Posterior vena cava (tissue), 2 donors: ENCODE measurements at regions not wholly inside any gene's neighbourhood (a gene's known extent, or its start where the extent isn't known, plus 50 kb on each side); places are given as distances from the start of the nearest gene placed in this dataset.

ENCODE experiments used
- DNase-seq: peaks from one replicate; pipeline ENCODE4 v3.0.0-alpha.2; 2020; ENCODE audit warnings: low spot score
- intact Hi-C, 2 donors: fragments of 100-400 bp; cut with DNase I; formaldehyde crosslinking; loops; one replicate each; pipeline versions ENCODE4 v1.14.1 to v1.14.2; 2022 to 2023
- donor health status: DM: yes; HTN: yes; CAD: no.
- donor health status: DM: yes; HTN: yes; CAD: no.

DNA sequence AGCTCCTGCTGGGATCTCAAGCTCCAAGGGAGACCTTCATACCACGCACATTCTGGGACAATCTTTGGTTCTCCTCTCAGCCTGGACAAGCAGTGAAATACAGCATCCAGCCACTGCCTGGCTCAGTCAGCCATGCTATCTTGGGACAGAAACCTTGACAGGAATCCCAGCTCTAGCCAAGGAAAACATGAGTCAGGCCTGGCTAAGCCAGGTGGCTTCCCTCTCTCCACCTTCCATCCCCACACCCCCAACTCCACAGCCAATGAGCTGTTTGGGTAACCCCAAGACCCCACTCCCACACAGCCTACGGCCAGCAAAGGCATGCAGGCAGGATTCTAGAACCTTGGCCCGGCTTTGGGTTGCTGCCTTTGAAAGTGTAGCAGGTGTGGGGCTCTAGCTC, 64.9 kb downstream of the MCFD2 start:
- intact Hi-C loops: loop anchor here in 1 of 2 donors (5.0 kb wide), 1 partner anchor 268 kb away; no protein-coding TSS in a partner anchor
- DNase-seq: peak; percentile 76

DNA sequence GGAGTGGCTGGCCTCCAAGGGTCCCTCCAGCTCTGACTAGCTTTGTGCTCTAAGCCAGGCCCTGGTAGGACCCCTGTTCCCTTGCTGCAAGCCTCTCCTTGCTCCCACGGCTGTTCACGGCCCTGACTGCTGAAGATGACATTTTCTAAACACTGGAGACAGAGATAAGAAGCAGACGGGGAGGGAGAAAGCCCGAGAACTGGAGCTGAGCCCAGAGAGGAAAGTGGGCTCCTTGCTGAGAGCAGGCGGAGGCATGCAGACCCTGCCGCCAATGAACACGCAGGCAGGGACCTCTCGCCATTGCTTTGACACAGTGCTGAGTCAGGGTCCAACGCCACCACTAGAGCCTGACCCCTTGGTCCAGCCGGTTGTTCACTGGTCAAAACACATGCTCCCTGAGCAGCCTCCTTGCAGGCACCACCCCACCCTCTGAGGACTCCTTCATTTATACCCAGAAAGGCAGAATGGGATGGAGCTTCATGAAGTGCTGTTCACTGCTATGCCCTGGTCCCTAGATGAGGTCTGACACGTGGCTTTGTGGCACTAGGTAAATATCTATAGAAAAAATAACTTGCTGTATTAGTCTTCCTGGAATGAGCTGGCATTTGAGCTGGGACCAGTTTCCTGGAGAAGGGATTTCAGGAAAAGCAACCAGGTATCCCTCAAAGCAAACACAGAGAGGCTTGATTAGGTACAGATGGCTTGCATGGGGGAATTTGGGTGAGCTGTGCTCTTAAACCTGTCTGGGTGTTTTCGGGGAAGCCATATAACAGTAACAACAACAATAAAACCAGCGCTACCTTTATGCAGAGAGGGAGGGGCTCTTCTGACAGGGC, 65.7 kb downstream of the MCFD2 start:
- peak; percentile 95 for DNase-seq
- intact Hi-C loops: loop anchor here (5.0 kb wide), 2 partner anchors 38 to 268 kb away; no protein-coding TSS in a partner anchor

DNA sequence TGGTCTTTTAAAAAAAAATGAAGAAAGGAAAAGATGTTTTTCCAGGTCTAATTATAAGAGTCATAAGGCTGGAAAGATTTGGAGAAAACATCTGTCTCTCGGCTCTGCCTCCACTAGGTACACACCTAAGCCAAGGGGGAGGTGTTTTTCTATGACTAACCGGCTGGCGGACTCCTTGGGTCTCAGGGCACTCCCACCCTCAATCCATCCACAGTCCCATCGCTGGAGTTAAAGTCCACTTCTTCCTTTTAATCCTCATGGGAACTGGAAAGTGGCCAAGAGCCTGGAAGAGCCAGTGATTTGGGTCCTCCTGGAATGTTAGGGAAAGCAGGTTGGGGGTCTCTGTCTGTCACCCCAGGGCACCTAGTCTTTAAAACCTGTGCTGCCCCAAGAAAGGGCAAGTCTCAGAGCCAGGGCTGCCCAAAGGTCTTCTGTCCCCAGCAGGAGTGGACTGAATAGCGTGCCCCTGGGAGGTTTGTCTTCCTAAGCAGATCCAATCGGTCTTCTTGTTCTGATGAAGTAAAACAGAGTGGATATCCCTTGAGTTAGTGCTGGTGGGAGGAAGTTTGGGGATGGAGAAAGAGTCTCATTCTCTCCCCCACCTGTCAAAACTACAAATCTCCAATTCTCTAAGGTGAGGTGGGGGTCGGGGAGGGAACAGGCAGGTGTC, 66.4 kb downstream of the MCFD2 start:
- DNase-seq: peak; percentile 68
- intact Hi-C loops: loop anchor here in 1 of 2 donors (5.0 kb wide), 1 partner anchor 37 kb away; no protein-coding TSS in a partner anchor

DNA sequence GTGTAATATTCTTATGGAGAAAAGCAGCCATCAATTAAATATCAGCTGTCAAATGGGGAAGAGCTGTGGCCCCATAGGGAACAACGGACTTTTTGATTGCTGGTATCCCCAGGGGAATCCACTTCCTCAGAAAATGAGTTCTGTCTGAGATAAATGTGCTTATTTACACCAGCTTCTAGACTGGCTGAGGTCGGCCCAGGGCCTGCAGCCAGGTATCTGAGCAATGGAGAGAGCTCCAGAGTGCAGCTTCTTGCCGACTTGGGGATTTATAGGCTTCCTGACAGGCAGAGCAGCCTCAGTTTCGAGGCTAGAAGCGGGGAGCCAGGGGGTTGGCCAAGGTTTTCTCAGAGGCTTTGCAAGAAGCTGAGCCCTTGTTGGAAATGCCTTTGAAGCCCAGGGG, 67.2 kb downstream of the MCFD2 start:
- intact Hi-C loops: loop anchor here in 1 of 2 donors (5.0 kb wide), 1 partner anchor 36 kb away; no protein-coding TSS in a partner anchor
- DNase-seq: peak; percentile 86

DNA sequence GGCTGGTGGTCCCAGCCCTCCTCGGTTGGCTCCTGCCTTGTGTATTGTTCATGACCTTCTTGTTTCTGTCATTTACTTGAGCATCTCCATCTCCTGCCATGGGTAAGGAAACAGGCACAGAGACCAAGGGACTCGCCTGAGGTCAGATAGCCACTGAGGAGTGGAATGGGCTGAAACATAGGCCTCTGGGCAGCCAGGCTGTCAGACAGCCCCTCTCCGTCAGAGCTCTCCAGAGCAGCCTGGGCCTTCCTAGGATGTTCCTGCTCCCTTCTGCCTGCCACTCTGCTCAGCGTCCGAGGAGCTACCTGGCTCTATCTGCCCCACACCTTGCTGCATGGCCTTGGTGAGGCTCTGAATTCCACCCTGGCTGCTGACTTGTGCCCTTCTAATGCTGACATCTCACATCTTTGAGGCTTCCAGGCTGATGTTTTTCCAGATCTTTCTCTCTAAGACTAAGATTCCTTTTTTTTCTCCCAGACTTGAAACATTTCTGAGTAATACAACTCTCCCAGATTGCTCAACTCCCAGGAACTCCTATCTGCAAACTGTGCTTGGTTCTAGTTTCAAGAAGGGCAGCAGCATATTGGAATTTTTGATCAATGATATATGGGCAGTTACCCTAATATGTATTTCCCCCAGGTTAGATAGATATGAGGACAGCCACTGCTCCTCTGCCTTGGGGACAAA, 67.7 kb downstream of the MCFD2 start:
- DNase-seq: peak; percentile 77
- intact Hi-C loops: loop anchor here in 1 of 2 donors (5.0 kb wide), 1 partner anchor 36 kb away; no protein-coding TSS in a partner anchor

DNA sequence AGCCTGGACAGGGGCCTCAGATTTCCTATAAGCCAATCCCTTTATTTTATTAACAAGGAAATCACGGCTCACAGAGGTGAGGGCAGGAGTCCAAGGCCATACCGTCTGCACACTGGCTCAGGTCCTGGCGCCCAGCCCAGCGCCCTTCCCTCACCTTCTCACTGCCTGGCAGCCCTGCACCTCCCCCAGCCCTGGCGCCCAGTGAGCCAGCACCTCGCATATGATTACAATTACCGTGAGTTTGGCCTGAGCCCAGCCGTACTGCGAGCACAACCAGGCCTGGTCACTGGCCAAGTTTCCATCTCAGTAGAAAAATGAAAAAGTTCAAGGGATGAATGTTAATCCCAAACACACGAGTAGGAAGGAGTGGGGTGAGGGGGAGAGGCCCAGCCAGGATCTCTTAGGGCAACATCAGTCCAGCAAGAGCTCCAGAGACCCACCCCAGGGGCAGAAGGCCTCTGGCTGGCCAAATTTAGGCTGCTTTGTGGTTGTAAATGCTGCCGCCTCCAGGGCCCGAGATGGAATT, 68.4 kb downstream of the MCFD2 start:
- peak; percentile 92 for DNase-seq
- intact Hi-C loops: loop anchor here in 1 of 2 donors (5.0 kb wide), 1 partner anchor 35 kb away; no protein-coding TSS in a partner anchor

DNA sequence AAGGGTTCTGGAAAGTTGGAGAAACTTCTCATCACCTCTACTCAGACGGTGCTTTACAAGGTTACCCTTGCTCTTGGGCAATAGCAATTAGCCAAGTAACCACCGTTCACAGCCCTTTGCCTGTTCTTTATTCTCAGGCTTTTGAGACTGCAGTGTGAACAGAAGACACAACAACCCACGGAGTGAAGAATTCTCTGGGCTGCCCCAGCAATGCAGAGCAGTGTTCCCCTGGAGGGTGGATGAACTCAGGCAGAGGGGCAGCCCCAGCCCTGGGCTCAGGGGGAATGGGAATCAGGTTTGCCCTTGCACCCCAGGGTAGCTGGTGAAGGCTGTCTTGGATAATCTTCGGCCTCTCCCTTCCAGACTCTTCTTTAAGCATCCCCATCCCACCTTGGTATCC, 69.1 kb downstream of the MCFD2 start:
- intact Hi-C loops: loop anchor here in 1 of 2 donors (5.0 kb wide), 1 partner anchor 34 kb away; no protein-coding TSS in a partner anchor
- peak; percentile 61 for DNase-seq

DNA sequence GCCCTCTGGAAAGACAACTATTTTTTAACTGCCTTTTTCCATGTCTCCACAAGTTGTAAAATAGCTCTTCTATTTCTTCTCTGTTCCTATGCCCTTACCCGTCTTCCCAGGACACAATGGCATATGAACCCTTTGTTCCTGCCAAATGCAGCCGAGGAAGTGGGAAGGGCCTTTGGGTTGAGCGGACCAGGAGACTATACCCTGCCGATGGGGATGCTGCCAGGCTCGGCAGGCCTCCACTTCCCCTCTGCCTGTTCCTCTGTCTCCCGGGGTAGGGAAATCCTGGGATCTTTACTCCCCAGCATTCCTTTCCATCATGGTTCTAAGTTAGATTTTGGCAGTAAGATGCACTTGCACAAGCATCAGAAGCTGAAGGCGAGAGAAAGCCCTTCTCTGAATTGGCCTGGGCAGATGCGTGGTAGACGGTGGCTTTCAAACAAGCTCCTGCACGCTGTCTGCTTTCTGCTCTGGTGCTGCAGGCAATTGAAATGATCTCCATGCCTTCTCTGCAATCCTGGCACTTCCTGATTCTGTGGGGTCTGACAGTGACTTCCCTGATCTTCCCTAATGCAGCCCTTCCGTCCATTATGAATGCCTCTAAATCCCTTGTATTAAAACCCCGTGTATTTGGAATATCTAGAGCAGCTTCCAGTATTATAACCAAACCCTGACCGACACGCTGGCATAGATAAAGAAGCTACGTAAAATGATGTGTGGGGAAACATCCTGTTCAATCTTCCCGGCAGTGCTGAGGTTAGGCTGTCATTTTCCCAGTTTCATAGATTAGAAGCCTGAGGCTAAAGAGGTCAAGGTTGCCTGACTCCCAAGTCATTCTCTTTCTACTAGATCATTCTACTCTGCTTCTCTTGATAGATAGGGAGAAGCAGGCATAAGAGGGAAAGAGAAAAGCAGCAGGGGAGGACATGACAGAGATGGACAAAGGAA, 69.8 kb downstream of the MCFD2 start:
- intact Hi-C loops: loop anchor here in 1 of 2 donors (5.0 kb wide), 1 partner anchor 34 kb away; no protein-coding TSS in a partner anchor
- peak; percentile 38 for DNase-seq

DNA sequence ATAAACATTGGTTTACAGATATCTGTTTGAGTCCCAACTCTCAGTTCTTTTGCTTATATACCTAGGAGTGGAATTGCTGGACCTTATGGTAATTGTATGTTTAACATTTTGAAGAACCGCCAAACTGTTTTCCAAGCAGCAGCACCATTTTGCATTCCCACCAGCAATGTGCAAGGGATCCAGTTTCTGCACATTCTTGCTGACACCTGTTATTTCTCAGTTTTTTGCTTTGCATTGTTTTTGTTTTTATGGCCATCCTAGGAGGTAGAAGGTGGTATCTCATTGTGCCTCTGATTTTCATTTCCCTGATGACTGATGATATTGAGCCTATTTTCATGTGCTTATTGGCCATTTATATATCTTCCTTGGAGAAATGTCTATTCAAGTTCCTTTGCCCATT, 71.2 kb downstream of the MCFD2 start:
- no peak for DNase-seq
- intact Hi-C loops: no loop called here

DNA sequence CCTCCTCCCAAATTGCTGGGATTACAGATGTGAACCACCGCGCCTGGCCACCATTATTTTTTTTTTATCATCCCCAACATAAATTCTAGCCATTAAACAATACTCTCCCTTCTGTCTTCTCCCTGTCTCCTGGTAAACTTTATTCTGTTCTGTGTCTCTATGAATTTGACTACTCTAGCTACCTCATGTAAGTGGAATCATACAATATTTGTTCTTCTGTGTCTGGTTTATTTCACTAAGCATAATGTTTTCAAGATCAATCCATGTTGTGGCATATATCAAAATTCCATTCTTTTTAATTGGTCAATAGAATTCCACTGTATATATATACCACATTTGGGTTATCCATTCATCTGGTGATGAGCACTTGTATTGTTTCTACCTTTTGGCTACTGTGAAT, 71.6 kb downstream of the MCFD2 start:
- intact Hi-C loops: no loop called here

DNA sequence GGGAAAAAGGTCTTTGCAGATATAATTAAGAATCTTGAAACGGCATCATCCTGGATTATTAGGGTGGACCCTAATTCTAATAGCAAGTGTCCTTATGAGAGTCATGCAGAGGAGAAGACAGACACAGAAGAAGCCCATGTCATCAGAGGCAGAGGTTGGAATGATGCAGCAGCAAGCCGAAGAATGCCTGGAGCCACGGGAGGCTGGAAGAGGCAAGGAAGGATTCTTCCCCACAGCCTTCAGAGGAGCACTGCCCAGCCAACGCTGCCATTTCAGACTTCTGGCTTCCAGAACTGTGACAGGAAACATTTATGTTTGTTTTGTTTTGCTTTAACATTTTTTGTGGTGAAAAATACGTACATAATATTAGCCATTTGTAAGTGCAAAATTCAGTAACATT, 72.3 kb downstream of the MCFD2 start:
- DNase-seq: peak; percentile 25
- intact Hi-C loops: no loop called here

More for the DNA sequence above, 71.6 kb downstream of the MCFD2 start:
- no peak for DNase-seq

DNA sequence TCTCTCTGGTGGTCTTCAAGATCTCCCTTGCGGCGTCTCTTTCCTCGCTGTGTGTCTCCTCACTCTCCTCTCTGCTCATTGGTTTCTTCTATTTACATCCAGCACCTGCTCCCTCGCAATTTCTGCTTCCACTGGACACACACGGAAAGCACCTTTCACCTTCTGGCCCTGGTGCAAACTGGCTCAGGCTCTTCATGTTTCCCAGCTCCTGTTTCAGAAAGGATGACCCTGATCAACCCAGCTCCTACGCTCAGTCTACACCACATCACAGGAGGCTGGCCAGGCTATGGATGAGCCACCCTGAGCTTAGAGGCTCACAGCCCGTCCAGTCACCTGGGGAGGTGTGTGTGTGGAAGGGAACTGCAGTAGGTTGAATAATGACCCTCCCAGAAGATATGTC, 72.7 kb downstream of the MCFD2 start:
- peak; percentile 20 for DNase-seq

DNA sequence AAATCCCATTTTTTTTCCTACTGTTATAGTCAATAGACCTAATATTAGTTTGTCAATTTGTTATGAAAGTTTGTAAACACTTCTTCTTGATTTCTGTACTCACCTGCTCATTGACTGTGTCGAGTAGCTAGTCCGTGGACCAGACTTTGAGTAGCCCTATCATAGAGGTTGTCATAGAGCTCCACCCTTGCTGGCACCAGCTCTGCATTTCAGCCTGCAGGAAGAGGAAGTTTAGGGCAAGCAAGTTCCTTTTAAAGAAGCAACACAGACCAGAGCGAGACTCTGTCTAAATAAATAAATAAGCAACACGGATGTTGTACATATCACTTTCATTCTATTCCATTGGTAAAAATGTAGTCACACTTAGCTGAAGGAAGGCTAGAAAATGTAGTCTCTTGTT, 74.0 kb downstream of the MCFD2 start:
- intact Hi-C loops: no loop called here
- DNase-seq: peak; percentile 18

More for the DNA sequence above, 72.7 kb downstream of the MCFD2 start:
- intact Hi-C loops: no loop called here

DNA sequence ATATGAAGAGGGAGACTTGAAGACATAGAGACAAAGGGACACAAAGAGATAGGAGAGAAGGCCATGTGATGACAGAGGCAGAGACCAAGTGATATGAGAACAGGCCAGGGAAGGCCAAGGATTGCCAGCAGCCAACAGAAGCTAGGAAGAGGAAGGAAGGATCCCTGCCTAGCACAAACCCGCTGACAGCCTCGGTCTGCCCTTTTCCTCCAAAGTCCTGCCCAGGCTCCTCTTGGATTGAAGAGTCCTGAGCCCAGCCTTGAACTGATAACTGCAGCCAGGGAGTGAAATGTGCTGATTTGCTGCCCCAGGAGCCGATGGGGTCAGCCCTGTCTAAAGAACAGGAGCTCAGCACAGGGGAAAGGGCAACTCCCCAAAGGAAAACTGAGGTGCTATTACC, 76.6 kb downstream of the MCFD2 start:
- no peak for DNase-seq
- intact Hi-C loops: no loop called here

DNA sequence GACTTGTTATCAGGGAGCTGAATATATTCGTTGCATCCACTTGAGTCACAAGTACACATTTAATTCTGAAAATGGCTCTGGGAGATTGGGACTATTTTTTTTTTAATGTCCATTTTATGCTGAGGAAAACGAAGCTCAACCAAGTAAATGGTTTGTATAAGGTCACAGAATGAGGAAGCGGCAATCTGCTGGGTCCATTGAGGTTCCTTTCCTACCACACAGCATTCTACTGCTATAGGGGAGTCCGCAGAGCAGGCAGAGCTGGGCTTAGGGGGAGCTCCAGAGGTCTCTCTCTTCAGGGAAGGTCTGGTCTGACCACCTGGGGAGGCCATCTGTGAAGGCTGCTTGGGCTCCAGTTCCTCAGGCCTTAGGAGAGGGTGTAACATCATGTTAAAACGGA, 77.9 kb downstream of the MCFD2 start:
- intact Hi-C loops: no loop called here
- peak; percentile 43 for DNase-seq

DNA sequence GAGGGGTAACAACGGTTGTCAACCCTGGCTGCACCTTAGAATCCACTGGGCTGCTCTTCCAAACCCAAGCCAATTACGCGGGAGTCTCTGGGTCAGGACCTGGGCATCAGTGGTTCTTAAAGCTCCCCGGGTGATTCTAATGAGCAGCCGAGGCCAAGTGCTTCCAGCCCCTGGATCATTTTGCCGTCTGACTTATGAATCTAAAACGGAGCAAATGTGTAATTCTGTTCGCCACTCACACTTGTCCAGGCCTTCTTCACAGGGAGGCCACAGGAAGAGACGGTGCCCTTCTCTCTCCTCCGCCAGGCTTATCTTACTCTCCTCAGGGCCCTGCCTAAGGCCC, 78.5 kb downstream of the MCFD2 start:
- peak; percentile 38 for DNase-seq
- intact Hi-C loops: no loop called here

DNA sequence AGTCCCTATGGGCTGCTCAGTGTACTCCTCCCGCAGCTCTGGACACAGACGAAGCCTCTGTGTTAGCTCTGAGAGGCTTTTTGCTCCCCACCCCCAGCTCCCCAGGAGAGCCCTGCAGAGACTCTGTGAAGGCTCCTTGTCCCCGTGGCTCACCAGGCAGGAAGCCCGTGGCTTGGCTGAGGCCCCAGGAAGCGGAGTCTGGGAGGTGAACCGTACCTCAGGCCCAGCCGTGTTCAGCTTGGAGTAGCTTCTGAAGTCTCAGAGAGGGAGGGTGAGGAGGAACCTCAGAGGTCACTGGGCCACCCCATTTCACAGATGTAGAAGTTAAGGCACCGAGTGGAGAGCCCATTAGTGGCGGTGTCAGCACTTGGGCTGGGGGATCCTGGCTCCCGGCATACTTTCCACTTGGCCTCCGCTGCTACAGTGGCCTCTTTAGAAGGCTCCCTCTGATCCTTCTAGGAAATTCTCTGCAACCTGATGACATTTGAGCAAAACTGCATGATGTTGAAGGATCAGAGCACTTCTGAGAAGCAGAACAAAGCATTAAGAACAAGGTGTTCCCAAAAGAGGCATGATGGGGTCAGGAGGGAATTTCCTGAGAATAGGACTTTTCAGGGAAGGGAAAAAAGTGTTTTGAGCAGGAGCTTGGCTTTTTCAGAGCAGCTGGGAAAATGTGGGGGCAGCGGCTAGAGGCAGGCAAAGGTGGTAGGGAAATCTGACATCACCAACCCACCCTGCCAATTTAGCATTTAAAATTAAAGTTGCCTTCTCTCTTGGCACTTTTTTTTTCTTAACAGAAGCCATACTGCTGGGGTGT, 79.1 kb downstream of the MCFD2 start:
- DNase-seq: peak; percentile 44
- intact Hi-C loops: no loop called here

DNA sequence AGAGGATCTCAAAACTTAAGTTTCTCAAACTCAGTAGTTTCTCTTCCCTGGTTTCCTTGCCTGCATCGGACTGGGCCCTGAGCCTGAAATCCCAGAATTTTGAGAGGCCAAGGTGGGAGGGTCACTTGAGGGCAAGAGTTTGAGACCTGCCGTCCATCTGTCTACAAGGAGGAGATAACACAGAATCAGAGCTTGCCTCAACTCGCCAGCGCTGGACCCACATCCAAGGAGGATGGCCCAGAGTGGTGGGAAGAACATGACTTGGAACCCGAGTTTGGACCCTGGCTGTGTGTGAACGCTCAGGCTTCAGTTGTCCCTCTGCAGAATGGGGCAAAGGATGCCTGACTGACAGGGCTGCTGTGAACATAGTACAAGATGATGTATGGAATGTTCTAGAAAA, 80.1 kb downstream of the MCFD2 start:
- intact Hi-C loops: no loop called here
- DNase-seq: no peak
